VCaP (cell line): ENCODE measurements at regions not wholly inside any gene's neighbourhood (a gene's known extent, or its start where the extent isn't known, plus 50 kb on each side); places are given as distances from the start of the nearest gene placed in this dataset.

ENCODE experiments used
- H3K27ac ChIP-seq: fragments of 450-650 bp; 2 replicates; pipeline ENCODE4 v1.5.1; 2017
- CTCF ChIP-seq: fragments of 450-650 bp; conservative IDR thresholded peaks from 2 replicates; pipeline ENCODE4 v1.5.1; 2017; ENCODE audit warnings: mild to moderate bottlenecking, moderate library complexity

GRCh38 chr12:102569803-102570202 lies 89.4 kb upstream of the IGF1 start:
- TF ChIP-seq CTCF: no peak
- peak overlapping the region; percentile 44 for H3K27ac ChIP-seq

- no peak overlapping the region for H3K27ac ChIP-seq
- TF ChIP-seq CTCF: no peak
Measured at GRCh38 chr12:102568276-102568675, 87.9 kb upstream of the IGF1 start.

GRCh38 chr12:102567031-102567985 lies 86.9 kb upstream of the IGF1 start:
- no peak for TF ChIP-seq CTCF
- no peak overlapping the region for H3K27ac ChIP-seq

- no peak overlapping the region for H3K27ac ChIP-seq
- no peak for TF ChIP-seq CTCF
Measured at GRCh38 chr12:102565555-102565954, 85.2 kb upstream of the IGF1 start.

- TF ChIP-seq CTCF: no peak
- H3K27ac ChIP-seq: peak overlapping the region; percentile 14; the same call in 1 of the 2 replicates
Measured at GRCh38 chr12:102564026-102564425, 83.7 kb upstream of the IGF1 start.

- H3K27ac ChIP-seq: no peak overlapping the region; the same call in 1 of the 2 replicates
- no peak for TF ChIP-seq CTCF
Measured at GRCh38 chr12:102562836-102563425, 82.6 kb upstream of the IGF1 start.

GRCh38 chr12:102551186-102551585 lies 70.8 kb upstream of the IGF1 start:
- no peak for TF ChIP-seq CTCF

More at GRCh38 chr12:102551186-102551585, 70.8 kb upstream of the IGF1 start:
- no peak overlapping the region for H3K27ac ChIP-seq
